A549 (cell line): ENCODE measurements at regions not wholly inside any gene's neighbourhood (a gene's known extent, or its start where the extent isn't known, plus 50 kb on each side); places are given as distances from the start of the nearest gene placed in this dataset.
"Not testable (repeated sequence)": the region's sequence is repeated elsewhere in the genome, so short reads cannot be mapped to it uniquely, and the experiment has no call there.

Experiments
- ATAC-seq, 2 experiments: fragments of 200-7000 bp in 1 of 2; fragments of >200 bp in 1 of 2; cut with Nextera tagmentation in 1 of 2; cut with Tn5 transposase in 1 of 2; 3 replicates each; pipeline versions ENCODE4 v1.8.0 to v1.9.1; 2018 to 2020; ENCODE audit warnings: mild to moderate bottlenecking in 1 of 2, moderate library complexity in 1 of 2
- CTCF ChIA-PET: fragments of 300-600 bp; sonication (Branson Sonifier 250); formaldehyde crosslinking; extraction: SDS; loops from one replicate; lab custom pipeline; 2021; ENCODE audit warnings: antibody characterized with exemption, inconsistent platforms; lab: Yijun Ruan, JAX
- POLR2A ChIA-PET: fragments of 350-600 bp; formaldehyde crosslinking; extraction: SDS; loops from one replicate; lab custom pipeline; 2021; ENCODE audit warnings: antibody characterized with exemption, inconsistent platforms; lab: Yijun Ruan, JAX
- DNase-seq, 2 experiments: peaks; one replicate each; pipeline versions ENCODE4 v3.0.0 to v3.0.0-alpha.2; 2011 to 2016; ENCODE audit warnings: low read depth in 1 of 2, low spot score in 1 of 2
- FAIRE-seq: peaks from 2 replicates; lab custom pipeline; 2011; peaks lifted over from hg19 to GRCh38; lab: Jason Lieb, UNC
- H3K27ac ChIP-seq, 2 experiments: fragments of >200 bp; sonication (Bioruptor Twin); formaldehyde crosslinking; 3 replicates each; pipeline ENCODE4 v1.5.1; 2016 to 2017
- H3K4me1 ChIP-seq: fragments of >200 bp; sonication (Bioruptor Twin); formaldehyde crosslinking; 3 replicates; pipeline ENCODE4 v1.6.1; 2016
- H3K4me2 ChIP-seq: fragments of >200 bp; sonication (Bioruptor Twin); formaldehyde crosslinking; 3 replicates; pipeline ENCODE4 v1.6.1; 2016
- H3K4me3 ChIP-seq: fragments of >200 bp; sonication (Bioruptor Twin); formaldehyde crosslinking; 3 replicates; pipeline ENCODE4 v1.5.1; 2016
- H3K9me3 ChIP-seq: fragments of >200 bp; sonication (Bioruptor Twin); formaldehyde crosslinking; 3 replicates; pipeline ENCODE4 v1.6.1; 2016
- ATOH8 ChIP-seq: fragments of 250-450 bp; sonication (Bioruptor Pico); IDR thresholded peaks from 2 replicates; pipeline ENCODE4 v1.5.0; 2020; ENCODE audit warnings: low read depth, mild to moderate bottlenecking, moderate library complexity
- CTCF ChIP-seq: fragments of >200 bp; sonication (Bioruptor Twin); formaldehyde crosslinking; IDR thresholded peaks from 3 replicates; pipeline ENCODE4 v1.5.1; 2016
- EHMT2 ChIP-seq: fragments of 200-600 bp; sonication (generic); IDR thresholded peaks from 2 replicates; pipeline ENCODE4 v1.6.1; 2016; ENCODE audit warnings: antibody characterized with exemption, low read depth, mild to moderate bottlenecking, moderate library complexity
- FOSB ChIP-seq: fragments of 250-450 bp; sonication (Bioruptor Pico); IDR thresholded peaks from 2 replicates; pipeline ENCODE4 v1.5.0; 2020; ENCODE audit warnings: mild to moderate bottlenecking, moderate library complexity
- HES2 ChIP-seq: fragments of >200 bp; sonication (Bioruptor Twin); formaldehyde crosslinking; IDR thresholded peaks from 2 replicates; pipeline ENCODE4 v1.6.1; 2016
- HOXB5 ChIP-seq: fragments of 250-450 bp; sonication (Bioruptor Pico); IDR thresholded peaks from 2 replicates; pipeline ENCODE4 v1.5.0; 2020; ENCODE audit warnings: mild to moderate bottlenecking, moderate library complexity
- KDM1A ChIP-seq: fragments of 200-600 bp; sonication (generic); IDR thresholded peaks from 2 replicates; pipeline ENCODE4 v1.6.1; 2016; ENCODE audit warnings: low read depth, mild to moderate bottlenecking
- KDM5A ChIP-seq: fragments of 200-600 bp; sonication (generic); IDR thresholded peaks from 2 replicates; pipeline ENCODE4 v1.6.1; 2016; ENCODE audit warnings: antibody characterized with exemption, mild to moderate bottlenecking
- MAZ ChIP-seq: fragments of 150-350 bp; IDR thresholded peaks from 2 replicates; pipeline ENCODE4 v1.6.1; 2014; ENCODE audit warnings: antibody characterized with exemption, low read depth, low read length, borderline replicate concordance
- NPAS2 ChIP-seq: fragments of 250-450 bp; sonication (Bioruptor Pico); IDR thresholded peaks from 2 replicates; pipeline ENCODE4 v1.8.0; 2022; ENCODE audit warnings: mild to moderate bottlenecking, moderate library complexity, borderline replicate concordance
- POLR2AphosphoS2 ChIP-seq: conservative IDR thresholded peaks from 2 replicates; pipeline ENCODE4 v1.6.1; 2012; ENCODE audit warnings: low read length, improper control_type of control experiment, inconsistent platforms
- RAD21 ChIP-seq, 2 experiments: fragments of >200 bp in 1 of 2; sonication (Bioruptor Twin) in 1 of 2; formaldehyde crosslinking in 1 of 2; IDR thresholded peaks in 1 of 2; conservative IDR thresholded peaks in 1 of 2; 2 replicates in 1 of 2; 3 replicates in 1 of 2; pipeline ENCODE4 v1.6.1; 2012 to 2018; ENCODE audit warnings: inconsistent platforms in 1 of 2
- RFX5 ChIP-seq: fragments of 450-650 bp; IDR thresholded peaks from 2 replicates; pipeline ENCODE4 v1.7.1; 2014; ENCODE audit warnings: antibody characterized with exemption, mild to moderate bottlenecking, moderate library complexity
- SMC3 ChIP-seq: fragments of >200 bp; sonication (Bioruptor Twin); formaldehyde crosslinking; IDR thresholded peaks from 3 replicates; pipeline ENCODE4 v1.6.1; 2018; ENCODE audit warnings: inconsistent platforms
- WGBS: methylation state at CpG from one replicate; pipeline ENCODE4 v1.1.6; 2017; ENCODE audit errors: missing lambda C conversion rate; 5-methylcytosine and 5-hydroxymethylcytosine counted together

GRCh38 chr10:6802759-6803426, 222.8 kb upstream of the PRKCQ start:
- ATAC-seq (no peak), FAIRE-seq (no peak), DNase-seq (no peak)
- Histone ChIP-seq H3K27ac (no peak overlapping the region), H3K4me1 (no peaks in the 10 kb centered on the region), H3K4me3 (no peak overlapping the region), H3K9me3 (no peaks in the 10 kb centered on the region), H3K4me2 (no peak overlapping the region)
- ChIA-PET CTCF (no interaction called here), POLR2A (no interaction called here)
- 77% methylated on average over 6 of the region's 6 CpGs for WGBS
- TF ChIP-seq HES2 (no peak), CTCF (no peak), KDM5A (no peak), HOXB5 (CRISPR knock-in tag) (no peak), NPAS2 (CRISPR knock-in tag) (no peak), ATOH8 (CRISPR knock-in tag) (no peak)

GRCh38 chr10:6796231-6796630, 216.2 kb upstream of the PRKCQ start:
- Histone ChIP-seq H3K9me3 (no peaks in the 10 kb centered on the region), H3K4me2 (no peak overlapping the region), H3K4me3 (no peak overlapping the region), H3K4me1 (no peaks in the 10 kb centered on the region), H3K27ac (no peak overlapping the region)
- ChIA-PET CTCF (no interaction called here), POLR2A (no interaction called here)
- 92% methylated on average over 3 of the region's 3 CpGs for WGBS
- FAIRE-seq (no peak), ATAC-seq (no peak), DNase-seq (no peak)
- TF ChIP-seq MAZ, result no peak
- TF ChIP-seq POLR2AphosphoS2, result no peak
- TF ChIP-seq FOSB (CRISPR knock-in tag), result no peak
- no peak for TF ChIP-seq EHMT2
- TF ChIP-seq RFX5, result no peak

- Histone ChIP-seq H3K4me1 (no peaks in the 10 kb centered on the region), H3K27ac (no peak overlapping the region), H3K4me3 (no peak overlapping the region), H3K9me3 (no peaks in the 10 kb centered on the region), H3K4me2 (no peak overlapping the region)
- TF ChIP-seq RAD21 (conservative IDR thresholded peaks at IDR 0.05 in 1 of 2, IDR thresholded peaks at IDR 0.05 in 1 of 2) (no peak), KDM1A (no peak), HOXB5 (CRISPR knock-in tag) (no peak), SMC3 (no peak)
- WGBS, result 93% methylated on average over 6 of the region's 6 CpGs
- POLR2A ChIA-PET, result no interaction called here
- ATAC-seq (no peak), FAIRE-seq (no peak), DNase-seq (no peak)
- CTCF ChIA-PET, result interaction anchor here (1.3 kb wide), 1 partner anchor 9 kb away, joined by 7 read pairs; no protein-coding TSS in a partner anchor
Observed at GRCh38 chr10:6795541-6795940, 215.5 kb upstream of the PRKCQ start.

GRCh38 chr10:6794841-6795240, 214.8 kb upstream of the PRKCQ start:
- whole genome bisulfite sequencing, result 86% methylated on average over 5 of the region's 10 CpGs
- CTCF ChIA-PET, result interaction anchor here (0.6 to 1.3 kb wide), 2 partner anchors 8 to 725 kb away, joined by 3 to 7 read pairs; no protein-coding TSS in a partner anchor
- H3K9me3 ChIP-seq, H3K4me3 ChIP-seq, DNase-seq, H3K4me2 ChIP-seq, H3K27ac ChIP-seq, POLR2A ChIA-PET, ATAC-seq, H3K4me1 ChIP-seq: not testable (repeated sequence)
- FAIRE-seq, result peak; percentile 59
